ENCODE measurements at regions not wholly inside any gene's neighbourhood (a gene's known extent, or its start where the extent isn't known, plus 50 kb on each side); places are given as distances from the start of the nearest gene placed in this dataset.

GRCh38 chr11:27604416-27604815 is 95.8 kb downstream of the BDNF start:
- no peaks in the 10 kb centered on the region for H3K79me2 ChIP-seq (ENCODE audit: insufficient read depth, low read length)
- H3K4me1 ChIP-seq (ENCODE audit: insufficient read depth, low read length), result no peaks in the 10 kb centered on the region
- no peaks in the 10 kb centered on the region for H3K27me3 ChIP-seq (ENCODE audit: insufficient read depth, low read length)
- no peaks in the 10 kb centered on the region for H4K20me1 ChIP-seq (ENCODE audit: insufficient read depth, low read length)
- no peak overlapping the region for H3K4me2 ChIP-seq (ENCODE audit: insufficient read depth, low read length)
- no peak overlapping the region for H3K27ac ChIP-seq (ENCODE audit: low read depth, low read length)
- no peak for DNase-seq (ENCODE audit: insufficient read length, low spot score, missing footprints)
- H2AFZ ChIP-seq (ENCODE audit: low read length), result no peak overlapping the region
- TF ChIP-seq, protein P1, sequence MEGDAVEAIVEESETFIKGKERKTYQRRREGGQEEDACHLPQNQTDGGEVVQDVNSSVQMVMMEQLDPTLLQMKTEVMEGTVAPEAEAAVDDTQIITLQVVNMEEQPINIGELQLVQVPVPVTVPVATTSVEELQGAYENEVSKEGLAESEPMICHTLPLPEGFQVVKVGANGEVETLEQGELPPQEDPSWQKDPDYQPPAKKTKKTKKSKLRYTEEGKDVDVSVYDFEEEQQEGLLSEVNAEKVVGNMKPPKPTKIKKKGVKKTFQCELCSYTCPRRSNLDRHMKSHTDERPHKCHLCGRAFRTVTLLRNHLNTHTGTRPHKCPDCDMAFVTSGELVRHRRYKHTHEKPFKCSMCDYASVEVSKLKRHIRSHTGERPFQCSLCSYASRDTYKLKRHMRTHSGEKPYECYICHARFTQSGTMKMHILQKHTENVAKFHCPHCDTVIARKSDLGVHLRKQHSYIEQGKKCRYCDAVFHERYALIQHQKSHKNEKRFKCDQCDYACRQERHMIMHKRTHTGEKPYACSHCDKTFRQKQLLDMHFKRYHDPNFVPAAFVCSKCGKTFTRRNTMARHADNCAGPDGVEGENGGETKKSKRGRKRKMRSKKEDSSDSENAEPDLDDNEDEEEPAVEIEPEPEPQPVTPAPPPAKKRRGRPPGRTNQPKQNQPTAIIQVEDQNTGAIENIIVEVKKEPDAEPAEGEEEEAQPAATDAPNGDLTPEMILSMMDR (IDR thresholded peaks at IDR 0.05; ENCODE audit: extremely low read depth, low read depth, low read length), result no peak
- H3K4me3 ChIP-seq (ENCODE audit: insufficient read depth, low read length), result no peak overlapping the region
- no peaks in the 10 kb centered on the region for H3K36me3 ChIP-seq (ENCODE audit: insufficient read depth, low read length)
- no peaks in the 10 kb centered on the region for H3K9me3 ChIP-seq (ENCODE audit: low read depth, low read length)

GRCh38 chr11:27603376-27603990 is 96.8 kb downstream of the BDNF start:
- no peak for DNase-seq (ENCODE audit: insufficient read length, low spot score, missing footprints)
- Histone ChIP-seq H3K27ac (ENCODE audit: low read depth, low read length) (no peak overlapping the region), H3K9me3 (ENCODE audit: low read depth, low read length) (no peaks in the 10 kb centered on the region), H3K4me3 (ENCODE audit: insufficient read depth, low read length) (no peak overlapping the region), H3K4me2 (ENCODE audit: insufficient read depth, low read length) (no peak overlapping the region), H3K36me3 (ENCODE audit: insufficient read depth, low read length) (no peaks in the 10 kb centered on the region), H3K79me2 (ENCODE audit: insufficient read depth, low read length) (no peaks in the 10 kb centered on the region), H3K4me1 (ENCODE audit: insufficient read depth, low read length) (no peaks in the 10 kb centered on the region), H2AFZ (ENCODE audit: low read length) (no peak overlapping the region), H4K20me1 (ENCODE audit: insufficient read depth, low read length) (no peaks in the 10 kb centered on the region), H3K27me3 (ENCODE audit: insufficient read depth, low read length) (no peaks in the 10 kb centered on the region)
- TF ChIP-seq, protein P1 (IDR thresholded peaks at IDR 0.05; ENCODE audit: extremely low read depth, low read depth, low read length), result no peak

DNA sequence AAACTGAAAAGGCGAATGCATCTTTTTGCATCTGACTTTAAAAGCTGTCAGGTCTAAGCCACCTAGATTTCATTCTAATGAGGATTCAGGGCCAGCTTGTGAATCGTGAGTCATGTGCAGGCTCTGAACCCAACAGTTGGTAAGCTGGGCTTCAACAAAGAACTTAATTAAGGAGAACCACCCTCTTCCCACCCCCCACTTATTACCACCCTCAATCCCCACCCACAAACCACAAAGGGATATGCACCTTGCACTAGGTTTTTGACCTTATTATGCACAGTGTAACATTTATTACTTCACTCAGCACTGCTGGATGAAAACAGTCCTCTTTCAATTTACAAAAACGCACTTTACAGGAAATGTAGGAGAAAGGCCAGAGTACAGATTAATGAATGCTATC is 94.1 kb upstream of the LIN7C start:
- no peaks in the 10 kb centered on the region for H4K20me1 ChIP-seq (ENCODE audit: insufficient read depth, low read length)
- no peaks in the 10 kb centered on the region for H3K4me1 ChIP-seq (ENCODE audit: insufficient read depth, low read length)
- H3K9me3 ChIP-seq (ENCODE audit: low read depth, low read length), result no peaks in the 10 kb centered on the region
- H3K4me3 ChIP-seq (ENCODE audit: insufficient read depth, low read length), result no peak overlapping the region
- no peaks in the 10 kb centered on the region for H3K36me3 ChIP-seq (ENCODE audit: insufficient read depth, low read length)
- H3K79me2 ChIP-seq (ENCODE audit: insufficient read depth, low read length), result no peaks in the 10 kb centered on the region
- H2AFZ ChIP-seq (ENCODE audit: low read length), result no peak overlapping the region
- no peaks in the 10 kb centered on the region for H3K27me3 ChIP-seq (ENCODE audit: insufficient read depth, low read length)
- DNase-seq (ENCODE audit: insufficient read length, low spot score, missing footprints), result no peak
- TF ChIP-seq, protein P1 (IDR thresholded peaks at IDR 0.05; ENCODE audit: extremely low read depth, low read depth, low read length), result no peak
- no peak overlapping the region for H3K27ac ChIP-seq (ENCODE audit: low read depth, low read length)
- no peak overlapping the region for H3K4me2 ChIP-seq (ENCODE audit: insufficient read depth, low read length)

- no peaks in the 10 kb centered on the region for H3K79me2 ChIP-seq (ENCODE audit: insufficient read depth, low read length)
- no peaks in the 10 kb centered on the region for H3K4me1 ChIP-seq (ENCODE audit: insufficient read depth, low read length)
- no peaks in the 10 kb centered on the region for H3K36me3 ChIP-seq (ENCODE audit: insufficient read depth, low read length)
- no peaks in the 10 kb centered on the region for H4K20me1 ChIP-seq (ENCODE audit: insufficient read depth, low read length)
- no peak overlapping the region for H2AFZ ChIP-seq (ENCODE audit: low read length)
- no peak overlapping the region for H3K27ac ChIP-seq (ENCODE audit: low read depth, low read length)
- no peak for DNase-seq (ENCODE audit: insufficient read length, low spot score, missing footprints)
- H3K4me2 ChIP-seq (ENCODE audit: insufficient read depth, low read length), result no peak overlapping the region
- no peak overlapping the region for H3K4me3 ChIP-seq (ENCODE audit: insufficient read depth, low read length)
- no peaks in the 10 kb centered on the region for H3K9me3 ChIP-seq (ENCODE audit: low read depth, low read length)
- no peaks in the 10 kb centered on the region for H3K27me3 ChIP-seq (ENCODE audit: insufficient read depth, low read length)
- TF ChIP-seq, protein P1 (IDR thresholded peaks at IDR 0.05; ENCODE audit: extremely low read depth, low read depth, low read length), result no peak
Observed at GRCh38 chr11:27599217-27599616, 92.6 kb upstream of the LIN7C start.

Data from osteoblast (primary cell).